Hepatocyte (in vitro differentiated cells): ENCODE measurements at regions not wholly inside any gene's neighbourhood (a gene's known extent, or its start where the extent isn't known, plus 50 kb on each side); places are given as distances from the start of the nearest gene placed in this dataset.

Experiments
- CTCF ChIP-seq: fragments of 200-600 bp; sonication (generic); IDR thresholded peaks from 2 replicates; pipeline ENCODE4 v1.5.1; 2016; ENCODE audit warnings: antibody characterized with exemption, mild to moderate bottlenecking; ENCODE audit not compliant: poor library complexity
- EZH2phosphoT487 ChIP-seq: fragments of 200-600 bp; sonication (generic); IDR thresholded peaks from one replicate; pipeline ENCODE4 v1.6.1; 2018; ENCODE audit warnings: antibody characterized with exemption, mild to moderate bottlenecking, low read depth, moderate library complexity; ENCODE audit not compliant: unreplicated experiment, severe bottlenecking

- TF ChIP-seq CTCF, result no peak
- no peak for TF ChIP-seq EZH2phosphoT487
Measured at GRCh38 chr4:179285696-179286095, 1843.5 kb upstream of the AGA start.
